ENCODE measurements at regions not wholly inside any gene's neighbourhood (a gene's known extent, or its start where the extent isn't known, plus 50 kb on each side); places are given as distances from the start of the nearest gene placed in this dataset.

DNA sequence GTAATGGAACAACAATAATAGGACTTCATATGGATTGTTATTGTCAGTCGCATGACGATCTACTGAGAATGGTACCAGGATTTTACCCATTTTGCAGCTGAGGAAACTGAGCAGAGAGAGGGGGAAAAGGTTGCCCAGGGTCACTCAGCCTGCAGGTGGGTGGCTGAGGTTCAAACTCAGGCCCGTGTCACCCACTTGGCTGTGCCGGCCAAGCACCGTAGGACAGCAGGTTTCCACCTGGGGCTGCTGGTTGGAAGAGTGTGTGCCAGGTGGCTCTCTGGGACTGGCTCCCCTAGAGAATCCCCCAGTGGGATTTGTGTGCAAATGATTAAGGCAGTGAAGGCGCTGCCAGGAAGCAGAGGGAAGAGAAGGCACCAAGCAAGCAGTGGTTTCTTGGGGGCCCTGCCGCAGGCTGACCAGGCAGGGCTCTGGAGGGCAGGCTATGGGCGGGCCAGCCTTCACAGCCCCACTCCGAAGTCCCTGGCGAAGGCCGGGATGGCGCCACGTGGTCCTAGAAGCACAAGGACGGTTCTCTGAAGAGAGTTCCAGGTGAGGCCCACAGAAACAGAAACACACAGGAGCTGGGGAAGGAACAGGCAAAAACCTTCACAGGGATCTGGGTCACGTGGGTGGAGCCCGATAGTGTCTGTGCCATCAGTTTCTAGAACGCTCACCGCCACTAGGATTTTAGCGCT lies 163.5 kb downstream of the IRF8 start:
- DNase-seq, result no peak

DNA sequence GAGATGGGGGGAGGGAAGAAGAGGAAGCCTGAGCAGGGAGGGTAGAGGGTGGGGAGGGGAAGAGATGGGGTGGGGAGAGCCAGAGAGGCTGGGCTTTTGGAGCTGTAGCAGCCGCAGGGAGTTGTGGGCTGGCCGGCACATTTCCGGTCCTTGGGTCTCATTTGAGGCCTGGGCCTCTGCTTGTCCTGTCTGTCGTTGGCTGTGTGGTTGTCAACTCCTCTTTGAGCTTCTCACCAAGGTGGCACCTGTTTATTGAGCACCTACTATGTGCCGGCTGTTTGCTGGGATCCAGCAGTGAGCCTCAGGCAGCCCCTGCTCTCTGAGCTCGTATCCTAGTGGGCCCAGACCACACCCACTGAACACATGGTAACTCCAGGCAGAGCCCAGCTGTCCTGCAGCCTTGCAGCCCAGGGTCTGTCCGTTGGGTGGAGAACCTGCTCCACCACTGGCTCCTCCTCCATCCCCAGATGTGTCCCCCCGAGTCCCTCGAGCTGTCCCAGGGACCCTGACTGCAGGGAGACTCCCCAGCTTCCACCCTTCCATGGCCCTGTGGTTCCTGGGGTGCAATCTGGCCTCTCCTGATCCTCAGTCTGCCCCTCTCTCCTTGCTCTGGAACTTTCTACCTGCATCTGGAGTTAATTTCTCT lies 164.9 kb downstream of the IRF8 start:
- DNase-seq, result no peak

DNA sequence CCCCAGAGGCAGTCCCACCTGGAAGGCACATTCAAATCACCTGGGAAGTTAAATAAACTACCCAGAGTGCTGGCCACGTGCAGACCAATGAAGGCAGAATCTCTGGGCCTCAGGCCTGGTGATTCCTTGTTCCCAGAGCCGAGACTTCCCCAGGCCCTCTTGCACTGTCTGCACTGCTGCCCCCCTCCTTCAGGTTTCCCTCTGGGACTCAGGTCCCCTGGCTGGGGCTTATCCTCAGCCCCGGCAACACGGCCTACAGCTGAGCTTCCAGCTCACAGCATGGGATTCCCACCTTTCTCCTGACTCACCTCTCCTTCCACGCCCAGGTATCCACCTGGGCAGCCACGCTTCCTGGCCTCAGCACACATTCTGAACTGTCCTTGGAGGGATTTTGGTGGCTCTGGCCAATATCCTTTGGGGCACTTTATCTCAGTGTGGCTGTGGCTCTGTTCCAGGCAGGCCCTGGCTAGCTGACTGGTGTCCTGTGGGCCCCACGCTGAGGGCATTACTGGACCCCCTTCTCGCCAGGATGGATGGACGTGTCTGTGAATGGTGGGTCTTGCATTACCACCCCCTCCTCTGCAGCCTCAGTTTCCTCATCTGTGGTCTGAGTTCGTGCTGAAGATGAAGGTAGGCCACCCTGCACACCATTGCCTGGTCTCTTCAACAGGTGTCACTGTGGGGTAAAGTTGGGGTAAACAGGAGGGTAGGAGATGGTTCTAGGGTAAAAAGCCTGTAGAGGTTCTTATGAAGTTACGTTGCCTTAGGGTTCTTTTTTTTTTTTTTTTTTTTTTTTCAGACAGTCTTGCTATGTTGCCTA lies 165.7 kb downstream of the IRF8 start:
- no peak for DNase-seq

DNA sequence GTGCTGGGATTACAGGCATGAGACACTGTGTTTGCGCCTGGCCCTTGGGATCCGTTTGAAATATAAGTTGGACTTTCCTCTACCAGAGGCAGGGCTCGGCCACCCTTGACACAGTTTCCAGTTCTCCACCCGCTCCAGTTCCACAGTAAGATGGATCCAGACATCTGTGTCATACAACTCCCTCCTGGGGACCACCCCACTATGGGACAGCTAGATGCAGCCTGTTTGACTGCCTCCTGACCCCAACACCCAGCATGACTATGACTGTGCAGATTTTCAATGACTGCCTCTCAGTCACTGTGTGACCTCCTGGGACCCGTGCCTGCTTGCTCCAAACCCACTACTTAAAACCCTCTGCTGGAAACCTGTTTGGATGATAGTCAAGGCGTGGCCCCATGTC lies 166.7 kb downstream of the IRF8 start:
- no peak for DNase-seq

DNA sequence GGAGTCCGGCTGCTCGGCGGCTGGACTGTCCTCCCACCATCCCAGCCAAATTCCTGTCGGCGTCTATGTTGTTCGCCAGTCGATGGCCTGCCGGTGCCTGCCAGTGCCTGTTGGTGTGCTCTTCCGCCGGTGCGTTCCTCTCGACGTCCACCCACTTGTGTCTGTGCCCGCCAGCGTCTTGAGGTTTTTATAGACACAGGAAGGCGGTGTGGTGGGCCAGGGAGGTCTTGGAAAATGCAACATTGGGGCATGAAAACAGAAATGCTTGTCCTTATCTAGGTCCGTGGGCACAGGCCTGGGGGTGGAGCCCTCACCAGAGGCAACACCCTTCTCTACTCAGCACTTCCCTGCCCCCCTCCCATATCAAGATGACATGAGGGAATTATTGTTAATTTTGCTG lies 167.8 kb downstream of the IRF8 start:
- DNase-seq, result no peak

DNA sequence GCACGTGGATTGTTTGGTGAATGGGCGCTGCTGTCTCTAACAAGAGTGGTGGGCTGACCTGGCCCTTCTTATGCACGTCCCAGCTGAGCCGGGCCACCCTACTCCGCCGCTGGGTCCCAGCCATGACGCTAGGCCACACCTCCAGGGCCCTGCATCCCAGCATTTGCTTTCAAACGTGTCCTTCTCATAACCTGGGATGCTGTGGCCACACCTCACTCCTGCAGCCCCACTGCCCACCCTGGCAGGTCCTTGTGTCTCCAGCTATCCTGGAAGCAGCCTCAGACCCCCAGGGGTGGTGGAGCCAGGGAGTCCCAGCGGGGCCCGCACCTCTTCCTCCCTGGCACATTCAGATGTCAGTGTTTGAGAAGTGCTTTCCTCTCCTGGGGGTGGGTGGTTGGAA lies 168.6 kb downstream of the IRF8 start:
- no peak for DNase-seq

DNA sequence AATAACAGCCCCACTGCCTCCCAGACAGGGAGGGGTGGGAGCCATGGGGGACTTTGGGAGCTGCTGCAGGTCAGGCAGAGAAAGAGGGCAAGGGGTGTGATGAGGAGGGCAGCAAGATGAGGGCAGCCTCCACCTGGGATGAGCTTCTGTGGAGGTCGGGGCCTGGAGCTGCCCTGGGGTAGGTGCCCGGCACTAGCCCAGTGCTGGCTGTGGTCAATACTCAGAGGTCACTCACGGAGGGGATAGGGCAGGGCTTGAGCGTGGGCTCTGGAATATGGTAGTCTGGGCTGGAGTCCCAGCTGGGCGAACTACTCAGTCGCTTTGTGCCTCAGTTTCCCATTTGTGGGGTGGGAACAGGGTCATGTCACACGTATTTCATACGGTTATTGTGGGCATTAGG lies 169.0 kb downstream of the IRF8 start:
- no peak for DNase-seq

DNA sequence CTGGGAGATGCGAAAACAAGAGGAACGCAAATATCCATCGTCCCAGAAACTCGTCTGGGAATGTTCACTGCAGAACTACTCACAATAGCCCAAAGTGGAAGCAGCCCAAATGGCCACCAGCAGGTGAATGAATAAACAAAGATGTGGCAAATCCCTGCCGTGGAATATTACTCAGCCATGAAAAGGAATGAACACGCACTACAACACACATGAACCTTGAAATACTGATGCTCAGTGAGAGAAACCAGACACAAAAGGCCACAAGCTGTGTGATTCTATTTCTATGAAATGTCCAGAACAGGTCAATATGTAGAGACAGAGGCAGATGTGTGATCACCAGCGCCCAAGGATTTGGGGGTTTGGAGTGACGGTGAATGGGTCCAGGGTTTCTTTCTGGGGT lies 169.8 kb downstream of the IRF8 start:
- no peak for DNase-seq

DNA sequence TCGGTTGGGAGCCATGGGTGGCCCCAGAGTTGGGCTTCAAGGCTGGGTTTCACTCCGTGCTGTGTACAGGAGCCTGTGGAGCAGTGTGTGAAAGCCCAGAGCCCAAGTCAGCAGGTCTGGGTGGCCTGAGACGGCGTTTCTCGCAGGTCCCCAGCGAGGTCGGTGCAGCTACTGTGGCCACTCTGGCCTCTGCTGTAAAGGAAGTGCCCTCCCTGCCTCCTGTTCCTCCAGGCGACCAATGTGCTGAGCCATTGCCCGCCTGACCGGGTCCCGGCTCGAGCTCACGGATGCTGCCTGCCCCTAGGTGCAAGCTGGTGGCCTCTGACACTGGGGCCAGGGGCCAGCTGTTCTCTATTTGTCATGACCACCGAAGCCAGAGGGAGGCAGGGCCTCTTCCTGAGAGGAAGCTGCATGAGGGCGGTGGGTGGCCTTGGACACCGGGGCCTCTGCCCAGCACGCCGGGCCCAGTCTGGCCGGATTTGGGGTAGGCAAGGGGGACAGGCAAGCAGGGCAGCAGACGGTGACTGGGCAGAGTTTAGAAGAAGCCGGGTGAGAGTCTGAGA lies 170.9 kb downstream of the IRF8 start:
- no peak for DNase-seq

DNA sequence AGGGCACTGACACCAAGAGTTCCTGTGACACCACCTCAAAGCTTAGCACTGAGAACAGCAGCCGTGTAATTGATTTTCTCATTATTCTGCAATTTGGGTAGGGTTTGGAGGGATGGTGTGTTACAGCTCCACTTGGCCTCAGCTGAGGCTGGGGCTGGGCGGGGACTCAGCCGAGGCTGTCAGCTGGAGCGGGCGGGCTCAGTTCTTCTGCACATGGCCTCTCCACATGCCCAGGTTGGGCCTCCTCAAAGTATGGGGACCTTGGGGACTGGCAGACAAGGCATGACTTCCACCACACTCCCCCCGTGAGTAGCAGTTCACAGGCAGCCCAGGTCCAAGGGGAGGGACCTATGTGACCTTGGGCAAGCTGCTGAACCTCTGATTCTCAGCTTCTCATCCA lies 171.5 kb downstream of the IRF8 start:
- DNase-seq, result no peak

DNA sequence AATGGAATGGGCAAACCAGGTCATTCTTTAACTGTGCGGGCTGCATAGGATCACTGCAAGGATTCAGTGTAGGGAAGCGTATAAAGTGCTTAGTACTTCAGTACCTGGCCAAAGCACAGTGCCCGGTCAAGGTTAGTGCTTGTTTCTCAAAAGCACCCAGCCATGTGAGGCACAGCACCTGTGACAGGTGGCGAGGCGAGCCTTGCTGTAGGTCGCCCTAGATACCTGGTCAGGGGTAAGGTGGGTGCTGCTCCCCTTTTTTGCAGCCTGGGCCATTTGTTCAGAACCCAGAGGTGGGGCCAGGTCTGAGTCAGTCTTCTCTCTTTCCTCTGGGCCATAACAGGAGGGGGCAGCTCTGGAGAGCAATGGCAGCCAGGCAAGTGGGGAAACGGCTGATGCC lies 172.0 kb downstream of the IRF8 start:
- no peak for DNase-seq

DNA sequence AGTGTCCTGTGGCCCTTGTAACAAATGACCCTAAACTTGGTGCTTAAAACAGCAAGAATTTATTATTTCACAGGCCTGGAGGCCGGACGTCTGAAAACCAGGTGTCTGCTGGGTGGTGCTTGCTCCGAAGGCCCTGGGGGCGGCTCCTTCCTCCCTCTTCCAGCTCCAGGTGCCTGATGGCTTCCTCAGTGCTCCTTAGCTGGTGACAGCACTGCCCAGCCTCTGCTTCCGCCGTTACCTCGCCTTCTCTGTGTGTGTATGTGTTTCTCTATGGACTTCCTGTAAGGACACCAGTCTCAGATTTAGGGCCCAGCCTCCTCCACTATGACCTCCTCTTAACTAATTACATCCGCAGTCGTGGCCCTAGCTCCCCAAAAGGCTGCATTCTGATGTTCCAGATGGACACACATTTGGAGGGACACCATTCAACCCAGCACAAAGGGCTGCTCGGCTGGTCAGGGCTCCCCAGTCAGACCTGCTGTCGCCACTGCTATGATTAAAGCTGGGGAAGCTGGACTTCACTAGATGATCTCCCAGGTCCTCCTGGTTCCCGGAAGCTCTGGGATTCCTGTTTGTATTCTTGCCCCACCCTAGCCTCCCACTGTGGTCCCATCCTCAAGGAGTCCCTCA lies 172.8 kb downstream of the IRF8 start:
- no peak for DNase-seq

DNA sequence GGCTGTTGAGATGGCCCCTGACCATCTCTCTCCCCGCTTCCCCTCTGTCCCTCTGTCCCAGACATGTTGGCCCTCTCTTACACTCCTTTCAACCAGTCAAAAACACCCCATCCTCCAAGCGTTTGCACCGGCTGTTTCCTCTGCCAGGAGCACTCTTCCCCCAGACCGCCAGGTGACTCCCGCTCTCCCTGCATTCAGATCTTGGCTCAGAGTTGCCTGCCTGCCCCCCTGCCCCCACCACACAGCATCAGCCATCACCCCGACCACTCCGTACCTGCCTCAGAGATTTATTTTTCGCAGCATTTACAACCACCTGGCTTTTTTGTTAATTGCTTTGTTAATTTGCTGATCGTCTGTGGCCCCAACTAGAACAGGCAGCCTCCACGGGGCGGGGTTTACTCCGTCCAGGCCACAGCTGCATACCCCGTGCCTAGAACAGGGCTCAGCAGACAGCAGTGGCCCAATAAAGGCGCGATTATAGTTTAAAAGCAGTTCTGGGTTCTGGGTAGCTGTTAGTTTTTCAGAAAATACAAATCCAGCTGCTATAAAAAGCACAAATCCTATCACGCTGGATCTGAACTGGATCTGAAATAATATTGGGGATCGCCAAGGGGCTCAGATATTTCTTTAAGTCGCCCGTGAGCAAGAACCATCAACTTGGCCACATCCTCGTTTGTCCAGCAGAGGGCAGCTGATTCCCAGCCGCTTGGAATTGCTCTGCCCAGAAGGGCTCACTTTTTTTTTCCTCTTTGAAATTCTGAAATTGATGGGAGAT lies 173.6 kb downstream of the IRF8 start:
- peak in 2 of 3 experiments; percentile 3 to 61 for DNase-seq

DNA sequence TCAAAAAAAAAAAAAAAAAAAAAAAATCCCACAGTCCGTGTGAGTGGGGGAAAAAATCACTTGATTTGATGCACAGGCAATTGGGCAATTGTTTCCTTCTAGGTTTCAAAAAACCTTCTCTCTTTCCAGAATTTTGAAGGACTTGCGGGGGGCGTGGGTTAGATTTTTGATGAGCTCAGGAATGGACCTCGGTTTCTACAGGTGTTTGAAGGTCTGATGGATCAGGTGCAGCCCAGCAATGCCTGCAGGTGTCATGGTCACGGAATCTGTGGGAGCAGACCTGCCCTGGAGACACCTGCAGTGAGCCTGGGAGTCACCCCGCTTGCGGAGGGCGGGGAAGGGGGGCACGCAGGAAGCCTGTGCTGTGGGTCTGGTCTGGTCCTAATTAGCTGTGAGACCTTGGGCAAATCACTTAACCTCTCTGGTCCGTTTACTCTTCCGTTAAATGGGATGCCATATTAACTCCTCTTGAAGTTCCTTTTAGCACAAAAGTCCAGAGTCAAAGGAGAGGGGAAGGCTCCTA lies 174.2 kb downstream of the IRF8 start:
- DNase-seq, result no peak

DNA sequence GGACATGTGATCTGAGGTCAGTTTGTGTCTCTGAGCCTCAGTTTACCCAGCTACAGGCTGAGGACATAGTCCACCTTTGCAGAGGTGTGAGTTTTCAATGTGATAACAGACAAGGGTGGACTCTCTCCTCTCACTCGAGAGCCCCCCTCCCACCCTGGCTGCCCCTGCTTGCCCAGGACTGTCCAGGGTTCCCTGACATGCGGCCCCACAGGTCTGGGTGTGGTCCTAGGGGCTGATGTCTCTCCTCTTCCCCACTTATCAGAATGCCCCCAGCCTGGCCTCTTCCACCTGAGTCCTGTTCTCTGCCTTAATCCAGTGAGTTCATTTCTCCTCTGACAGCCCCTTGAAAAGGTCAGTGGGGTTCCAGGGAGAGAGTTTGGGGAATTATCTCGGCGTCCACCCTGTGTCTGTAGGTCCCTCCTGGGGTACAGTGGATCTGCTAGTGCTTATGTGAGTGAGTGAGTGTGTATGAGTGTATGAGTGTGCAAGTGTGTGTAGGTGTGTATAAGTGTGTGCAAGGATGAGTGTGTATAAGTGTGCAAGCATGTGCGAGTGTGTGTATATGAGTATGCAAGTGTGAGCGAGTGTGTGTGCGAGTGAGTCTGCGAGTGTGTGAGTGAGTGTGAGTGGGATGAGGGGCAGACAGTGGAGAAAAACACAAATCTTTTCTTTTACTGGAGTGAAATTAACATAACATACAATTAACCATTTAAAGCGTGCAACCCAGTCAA lies 175.0 kb downstream of the IRF8 start:
- no peak for DNase-seq

DNA sequence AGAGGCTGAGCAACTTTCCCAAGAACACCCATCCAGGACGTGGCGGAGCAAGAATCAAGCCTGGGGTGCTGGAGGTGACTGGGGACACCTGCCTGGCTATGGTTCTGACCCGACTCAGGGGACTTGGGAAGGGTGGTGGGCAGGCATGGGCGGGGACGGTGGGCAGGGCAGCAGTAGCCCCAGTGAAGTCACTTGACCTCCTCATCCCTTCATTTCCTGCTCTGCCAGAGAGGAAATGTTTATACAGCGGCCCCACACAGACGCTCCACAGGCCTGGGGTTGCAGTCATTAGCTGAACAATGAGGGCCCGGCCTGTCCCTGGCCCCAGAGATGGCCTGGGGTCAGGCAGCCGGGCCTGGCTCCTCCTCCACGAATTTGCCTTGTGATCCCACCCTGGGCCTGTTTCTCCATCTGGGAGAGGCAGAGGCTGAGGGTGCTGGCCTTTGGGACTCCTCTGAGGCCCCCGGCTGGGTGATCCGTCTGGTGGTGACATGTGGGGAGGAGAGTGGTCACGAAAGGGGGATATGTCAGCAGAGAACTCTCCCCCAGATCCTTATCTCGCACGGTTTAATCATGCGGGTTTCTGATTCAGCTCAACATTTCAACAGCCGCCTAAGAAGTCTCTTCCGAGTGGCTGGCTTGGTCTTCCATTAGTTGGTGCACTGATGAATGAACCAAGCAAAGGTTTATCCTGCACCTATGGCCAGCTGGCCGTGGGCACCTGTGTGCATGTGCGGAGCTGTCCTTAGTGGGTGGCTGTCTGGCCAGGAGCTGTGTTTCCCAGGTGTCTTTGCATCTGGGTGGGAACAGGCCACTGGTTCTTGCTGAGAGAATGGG lies 175.9 kb downstream of the IRF8 start:
- DNase-seq, result no peak

DNA sequence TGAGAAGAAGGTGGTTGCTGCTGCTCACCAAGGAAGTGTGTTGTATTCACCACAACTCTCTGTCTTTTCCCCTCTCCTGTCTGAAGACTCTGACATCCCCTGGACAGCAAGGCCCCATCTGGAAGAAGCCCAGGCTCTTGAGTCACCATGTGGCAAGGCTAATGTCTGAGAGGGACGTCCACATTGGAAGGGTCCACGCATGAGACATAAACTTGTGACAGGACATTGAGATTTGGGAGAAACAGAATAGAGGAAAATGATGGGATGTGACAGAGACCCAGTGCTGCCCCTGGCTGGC lies 176.5 kb downstream of the IRF8 start:
- DNase-seq, result no peak

DNA sequence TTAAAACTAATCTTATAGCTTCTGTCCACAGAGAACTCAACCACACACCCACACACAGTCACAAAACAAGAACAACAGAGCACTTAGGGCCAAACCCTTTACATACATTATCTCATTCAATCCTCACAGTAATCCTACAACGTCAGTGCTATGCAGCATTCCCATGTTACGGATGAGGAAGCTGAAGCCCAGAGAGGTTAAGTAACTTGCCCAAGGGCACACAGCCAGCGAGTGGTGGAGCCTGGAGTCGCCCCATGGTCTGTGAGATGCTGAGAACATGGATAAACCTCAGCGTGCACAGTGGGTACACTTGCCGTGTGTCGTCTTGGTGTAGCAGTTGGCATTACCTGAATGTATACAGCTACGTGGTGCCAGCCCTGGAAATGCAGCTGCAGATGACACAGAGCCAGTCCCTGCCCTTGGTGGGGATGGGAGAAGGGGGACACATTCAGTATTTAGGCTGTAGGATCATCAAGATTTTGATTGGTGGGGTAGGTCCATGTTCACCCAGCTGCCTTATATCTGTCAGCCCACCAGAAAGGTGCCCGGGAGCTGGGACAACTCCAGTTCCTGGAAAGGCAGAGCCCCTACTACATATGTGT lies 177.0 kb downstream of the IRF8 start:
- no peak for DNase-seq

DNA sequence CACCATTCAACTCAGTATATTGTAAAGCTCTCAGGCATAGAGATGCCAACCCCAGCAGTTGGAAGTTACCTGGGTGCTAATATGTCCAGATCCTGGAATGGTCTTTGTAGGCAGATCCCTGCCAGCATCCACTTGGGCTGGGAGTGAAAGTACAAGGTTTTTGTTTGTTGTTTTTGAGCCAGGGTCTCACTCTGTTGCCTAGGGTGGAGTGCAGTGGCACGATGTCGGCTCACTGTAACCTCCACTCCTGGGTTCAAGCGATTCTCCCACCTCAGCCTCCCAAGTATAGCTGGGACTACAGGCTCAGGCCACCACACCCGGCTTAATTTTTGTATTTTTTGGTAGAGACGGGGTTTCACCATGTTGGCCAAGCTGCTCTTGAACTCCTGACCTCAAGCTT lies 177.6 kb downstream of the IRF8 start:
- no peak for DNase-seq

DNA sequence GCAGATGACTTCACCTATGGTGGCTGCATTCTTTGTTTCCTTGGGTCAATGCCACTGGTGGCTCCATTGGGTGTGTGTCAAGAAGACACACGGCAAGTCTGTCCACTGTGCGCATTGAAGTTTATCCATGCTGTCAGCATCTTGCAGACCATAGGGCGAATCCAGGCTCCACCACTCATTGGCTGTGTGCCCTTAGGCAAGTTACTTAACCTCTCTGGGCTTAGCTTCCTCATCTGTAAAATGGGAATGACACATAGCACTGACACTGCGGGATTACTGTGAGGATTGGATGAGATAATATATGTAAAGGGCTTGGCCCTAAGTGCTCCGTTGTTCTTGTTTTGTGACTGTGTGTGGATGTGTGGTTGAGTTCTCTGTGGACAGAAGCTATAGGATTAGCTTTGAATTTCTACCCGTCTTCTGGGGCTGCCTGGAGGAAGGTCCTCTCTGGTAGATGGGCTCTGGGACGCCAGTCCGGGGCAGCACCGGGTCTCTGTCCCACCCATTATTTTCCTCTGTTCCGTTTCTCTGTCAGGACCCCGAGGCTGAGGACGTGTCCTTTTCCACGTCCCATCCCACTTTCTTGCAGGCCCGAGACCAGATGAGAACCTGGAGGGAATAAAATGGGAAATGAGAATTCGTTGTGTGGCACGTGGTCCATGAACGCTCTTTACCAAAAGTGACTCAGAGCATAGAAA lies 178.4 kb downstream of the IRF8 start:
- no peak for DNase-seq
